ENCODE measurements at regions not wholly inside any gene's neighbourhood (a gene's known extent, or its start where the extent isn't known, plus 50 kb on each side); places are given as distances from the start of the nearest gene placed in this dataset.

DNA sequence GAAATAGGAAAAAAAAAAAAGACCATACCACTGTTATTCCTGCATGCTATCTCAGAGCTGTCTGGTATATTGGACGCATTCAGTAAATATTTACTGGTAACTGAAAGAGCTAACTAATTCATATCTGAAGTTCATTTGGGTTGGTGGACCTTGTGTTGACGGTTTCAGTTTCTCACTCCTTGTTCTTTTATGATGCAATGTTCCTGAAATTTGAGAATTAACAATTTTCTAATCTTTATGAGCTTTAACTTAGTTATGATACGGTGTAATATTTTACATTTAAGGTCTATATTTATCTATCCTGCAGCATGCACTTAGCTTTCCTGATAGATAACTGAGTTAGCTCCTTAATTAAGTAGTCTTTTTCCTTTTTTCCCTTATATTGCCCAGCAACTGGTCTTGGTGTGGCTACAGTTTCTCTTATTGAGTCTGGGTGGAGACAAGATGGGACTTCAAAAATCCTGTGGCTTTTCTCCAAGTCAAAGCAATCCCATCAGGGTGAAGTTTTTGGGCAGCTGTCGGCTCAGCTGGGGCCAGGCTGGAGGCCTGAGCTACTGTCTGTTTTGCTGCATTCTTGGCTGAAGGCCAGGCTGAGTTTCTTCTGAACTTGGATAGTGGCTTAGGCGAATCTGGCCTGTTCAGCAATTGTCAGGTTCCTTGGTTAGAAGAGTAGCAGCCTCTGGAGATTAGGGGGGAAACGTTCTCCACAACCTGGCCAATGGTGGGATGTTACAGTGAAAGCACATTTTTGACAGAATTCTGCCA, 78.4 kb upstream of the MEX3C start:
- TF ChIP-seq, protein P1, sequence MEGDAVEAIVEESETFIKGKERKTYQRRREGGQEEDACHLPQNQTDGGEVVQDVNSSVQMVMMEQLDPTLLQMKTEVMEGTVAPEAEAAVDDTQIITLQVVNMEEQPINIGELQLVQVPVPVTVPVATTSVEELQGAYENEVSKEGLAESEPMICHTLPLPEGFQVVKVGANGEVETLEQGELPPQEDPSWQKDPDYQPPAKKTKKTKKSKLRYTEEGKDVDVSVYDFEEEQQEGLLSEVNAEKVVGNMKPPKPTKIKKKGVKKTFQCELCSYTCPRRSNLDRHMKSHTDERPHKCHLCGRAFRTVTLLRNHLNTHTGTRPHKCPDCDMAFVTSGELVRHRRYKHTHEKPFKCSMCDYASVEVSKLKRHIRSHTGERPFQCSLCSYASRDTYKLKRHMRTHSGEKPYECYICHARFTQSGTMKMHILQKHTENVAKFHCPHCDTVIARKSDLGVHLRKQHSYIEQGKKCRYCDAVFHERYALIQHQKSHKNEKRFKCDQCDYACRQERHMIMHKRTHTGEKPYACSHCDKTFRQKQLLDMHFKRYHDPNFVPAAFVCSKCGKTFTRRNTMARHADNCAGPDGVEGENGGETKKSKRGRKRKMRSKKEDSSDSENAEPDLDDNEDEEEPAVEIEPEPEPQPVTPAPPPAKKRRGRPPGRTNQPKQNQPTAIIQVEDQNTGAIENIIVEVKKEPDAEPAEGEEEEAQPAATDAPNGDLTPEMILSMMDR (IDR thresholded peaks at IDR 0.05): no peak
- TF ChIP-seq POLR2A (IDR thresholded peaks at IDR 0.05): no peak

All from heart left ventricle (tissue), 13 donors.